SK-N-SH (cell line): ENCODE measurements at regions not wholly inside any gene's neighbourhood (a gene's known extent, or its start where the extent isn't known, plus 50 kb on each side); places are given as distances from the start of the nearest gene placed in this dataset.

Experiments
- CTCF ChIA-PET: fragments of 300-600, 350-600 bp; formaldehyde crosslinking; extraction: SDS; loops from one replicate; lab custom pipeline; 2021; lab: Yijun Ruan, JAX
- POLR2A ChIA-PET: fragments of 350-600 bp; sonication (Branson Sonifier 250); formaldehyde crosslinking; extraction: SDS; loops from one replicate; lab custom pipeline; 2020; ENCODE audit warnings: antibody characterized with exemption, inconsistent platforms; lab: Yijun Ruan, JAX
- DNase-seq: peaks from one replicate; pipeline ENCODE4 v3.0.0; 2012
- H2AFZ ChIP-seq: fragments of 200-600 bp; sonication (generic); 2 replicates; pipeline ENCODE4 v1.8.1; 2016; ENCODE audit warnings: antibody characterized with exemption, mild to moderate bottlenecking, low read depth
- H3F3A ChIP-seq: fragments of 200-600 bp; sonication (generic); replicated peaks from 2 replicates; pipeline ENCODE3; 2016; ENCODE audit warnings: antibody characterized with exemption, mild to moderate bottlenecking; ENCODE audit not compliant: insufficient read depth
- H3K27ac ChIP-seq, 2 experiments: fragments of 200-500 bp in 1 of 2; fragments of 200-600 bp in 1 of 2; sonication (Bioruptor generic) in 1 of 2; sonication (generic), shearing (Covaris generic) in 1 of 2; 2 replicates each; pipeline versions ENCODE4 v1.5.1 to v1.6.1; 2014 to 2016; ENCODE audit warnings: low read depth in 2 of 2, inconsistent platforms in 1 of 2, low read length in 1 of 2, mild to moderate bottlenecking in 1 of 2, mixed read lengths in 1 of 2
- H3K27me3 ChIP-seq: fragments of 200-600 bp; sonication (generic), shearing (Covaris generic); 2 replicates; pipeline ENCODE4 v1.6.1; 2016; ENCODE audit warnings: mixed run types; ENCODE audit not compliant: insufficient read depth
- H3K36me3 ChIP-seq, 2 experiments: fragments of 200-500 bp in 1 of 2; fragments of 200-600 bp in 1 of 2; sonication (Bioruptor generic) in 1 of 2; sonication (generic) in 1 of 2; replicated peaks in 1 of 2; 2 replicates each; pipeline versions ENCODE3 to v1.5.1; 2014 to 2016; ENCODE audit warnings: low read length in 1 of 2, mild to moderate bottlenecking in 1 of 2; ENCODE audit not compliant: insufficient read depth in 2 of 2, control insufficient read depth in 1 of 2
- H3K4me1 ChIP-seq, 2 experiments: fragments of 200-500 bp in 1 of 2; fragments of 200-600 bp in 1 of 2; sonication (Bioruptor generic) in 1 of 2; sonication (generic), shearing (Covaris generic) in 1 of 2; 2 replicates each; pipeline versions ENCODE4 v1.5.1 to v1.6.1; 2014 to 2016; ENCODE audit warnings: low read depth in 1 of 2, low read length in 1 of 2, mixed run types in 1 of 2; ENCODE audit not compliant: insufficient read depth in 2 of 2, control insufficient read depth in 1 of 2
- H3K4me2 ChIP-seq: fragments of 200-600 bp; sonication (generic), shearing (Covaris generic); 2 replicates; pipeline ENCODE4 v1.6.1; 2017; ENCODE audit warnings: mixed run types
- H3K4me3 ChIP-seq, 2 experiments: fragments of 200-500 bp in 1 of 2; fragments of 200-600 bp in 1 of 2; sonication (Bioruptor generic) in 1 of 2; sonication (generic), shearing (Covaris generic) in 1 of 2; 2 replicates each; pipeline versions ENCODE4 v1.5.1 to v1.8.1; 2014 to 2016; ENCODE audit warnings: low read depth in 2 of 2, inconsistent platforms in 1 of 2, low read length in 1 of 2, mild to moderate bottlenecking in 1 of 2, mixed read lengths in 1 of 2, moderate library complexity in 1 of 2
- H3K79me2 ChIP-seq: fragments of 200-600 bp; sonication (generic); 2 replicates; pipeline ENCODE4 v1.8.1; 2017; ENCODE audit warnings: mild to moderate bottlenecking; ENCODE audit not compliant: insufficient read depth
- H3K9ac ChIP-seq: fragments of 200-600 bp; sonication (generic); 2 replicates; pipeline ENCODE4 v1.6.1; 2017; ENCODE audit warnings: mixed run types
- H3K9me2 ChIP-seq: fragments of 200-600 bp; sonication (generic); 2 replicates; pipeline ENCODE4 v1.6.1; 2017; ENCODE audit warnings: mixed run types
- H3K9me3 ChIP-seq: fragments of 200-600 bp; sonication (generic); 2 replicates; pipeline ENCODE4 v1.6.1; 2017; ENCODE audit warnings: mixed run types, mild to moderate bottlenecking, moderate library complexity
- H4K20me1 ChIP-seq: fragments of 200-600 bp; sonication (generic); 2 replicates; pipeline ENCODE4 v1.6.1; 2017; ENCODE audit warnings: mild to moderate bottlenecking, mixed run types; ENCODE audit not compliant: insufficient read depth
- CHD2 ChIP-seq: fragments of 150-350 bp; IDR thresholded peaks from 2 replicates; pipeline ENCODE4 v1.6.1; 2018; ENCODE audit warnings: low read length; ENCODE audit not compliant: partially characterized antibody
- CTCF ChIP-seq: fragments of 200-600 bp; sonication (generic); IDR thresholded peaks from 2 replicates; pipeline ENCODE4 v1.6.1; 2017; ENCODE audit warnings: antibody characterized with exemption, mild to moderate bottlenecking, moderate library complexity
- ELF1 ChIP-seq: IDR thresholded peaks from 2 replicates; pipeline ENCODE4 v1.4.0; 2012
- EP300 ChIP-seq, 2 experiments: IDR thresholded peaks; 2 replicates each; pipeline versions ENCODE4 v1.4.0 to v1.6.1; 2012; ENCODE audit warnings: borderline replicate concordance in 1 of 2, low read depth in 1 of 2, low read length in 1 of 2
- FOSL2 ChIP-seq: IDR thresholded peaks from 2 replicates; pipeline ENCODE4 v1.4.0; 2012; ENCODE audit warnings: low read depth, mild to moderate bottlenecking, moderate library complexity, borderline replicate concordance
- FOXJ3 ChIP-seq: sonication (generic); formaldehyde crosslinking; IDR thresholded peaks from 2 replicates; pipeline ENCODE4 v1.5.1; 2020; ENCODE audit warnings: mild to moderate bottlenecking, missing genetic modification reagents
- GABPA ChIP-seq: IDR thresholded peaks from 2 replicates; pipeline ENCODE4 v1.4.0; 2012; ENCODE audit warnings: low read depth, mild to moderate bottlenecking
- JUND ChIP-seq: IDR thresholded peaks from 2 replicates; pipeline ENCODE4 v1.4.0; 2012
- MEF2A ChIP-seq: IDR thresholded peaks from 2 replicates; pipeline ENCODE4 v1.4.0; 2012; ENCODE audit warnings: low read depth, borderline replicate concordance
- MXI1 ChIP-seq: IDR thresholded peaks from 2 replicates; pipeline ENCODE4 v1.6.1; 2012; ENCODE audit warnings: mild to moderate bottlenecking, low read depth, low read length, improper control_type of control experiment
- NFIC ChIP-seq: IDR thresholded peaks from 2 replicates; pipeline ENCODE4 v1.4.0; 2012; ENCODE audit warnings: borderline replicate concordance
- NRF1 ChIP-seq: IDR thresholded peaks from 2 replicates; pipeline ENCODE4 v1.6.1; 2012; ENCODE audit warnings: low read depth, mild to moderate bottlenecking, low read length
- RCOR1 ChIP-seq: fragments of 150-350 bp; IDR thresholded peaks from 2 replicates; pipeline ENCODE4 v1.6.1; 2017; ENCODE audit warnings: antibody characterized with exemption, low read length
- RFX5 ChIP-seq: IDR thresholded peaks from 2 replicates; pipeline ENCODE4 v1.6.1; 2012; ENCODE audit warnings: mild to moderate bottlenecking, improper control_type of control experiment, low read length
- TAF1 ChIP-seq: IDR thresholded peaks from 2 replicates; pipeline ENCODE4 v1.6.1; 2012; ENCODE audit warnings: low read depth, mild to moderate bottlenecking, low read length, moderate library complexity, borderline replicate concordance
- ZBTB33 ChIP-seq: IDR thresholded peaks from 2 replicates; pipeline ENCODE4 v1.4.0; 2012; ENCODE audit warnings: low read depth, borderline replicate concordance
- WGBS: methylation state at CpG from one replicate; pipeline ENCODE4 v1.1.6; 2017; ENCODE audit warnings: low lambda C conversion rate; 5-methylcytosine and 5-hydroxymethylcytosine counted together
- TF ChIP-seq, protein P1 (sequence below): IDR thresholded peaks from 2 replicates; pipeline ENCODE4 v1.6.1; 2012; ENCODE audit warnings: mild to moderate bottlenecking, low read depth, low read length, moderate library complexity

- Histone ChIP-seq H3K9me3 (no peaks in the 10 kb centered on the region), H3K36me3 (no peaks in the 10 kb centered on the region), H2AFZ (no peak overlapping the region), H3K9ac (no peak overlapping the region), H3K4me2 (no peak overlapping the region), H4K20me1 (no peaks in the 10 kb centered on the region), H3K79me2 (no peaks in the 10 kb centered on the region), H3K4me1 (no peaks in the 10 kb centered on the region; a peak in 1 of 4 replicates), H3F3A (peaks cover 2% of the 10 kb centered on the region), H3K27ac (no peak overlapping the region), H3K9me2 (no peaks in the 10 kb centered on the region), H3K4me3 (no peak overlapping the region), H3K27me3 (no peaks in the 10 kb centered on the region)
- 41% methylated on average over 6 of the region's 6 CpGs for WGBS
- TF ChIP-seq MXI1 = no peak
- TF ChIP-seq ZBTB33 = no peak
- no peak for TF ChIP-seq RFX5
- TF ChIP-seq, protein P1, sequence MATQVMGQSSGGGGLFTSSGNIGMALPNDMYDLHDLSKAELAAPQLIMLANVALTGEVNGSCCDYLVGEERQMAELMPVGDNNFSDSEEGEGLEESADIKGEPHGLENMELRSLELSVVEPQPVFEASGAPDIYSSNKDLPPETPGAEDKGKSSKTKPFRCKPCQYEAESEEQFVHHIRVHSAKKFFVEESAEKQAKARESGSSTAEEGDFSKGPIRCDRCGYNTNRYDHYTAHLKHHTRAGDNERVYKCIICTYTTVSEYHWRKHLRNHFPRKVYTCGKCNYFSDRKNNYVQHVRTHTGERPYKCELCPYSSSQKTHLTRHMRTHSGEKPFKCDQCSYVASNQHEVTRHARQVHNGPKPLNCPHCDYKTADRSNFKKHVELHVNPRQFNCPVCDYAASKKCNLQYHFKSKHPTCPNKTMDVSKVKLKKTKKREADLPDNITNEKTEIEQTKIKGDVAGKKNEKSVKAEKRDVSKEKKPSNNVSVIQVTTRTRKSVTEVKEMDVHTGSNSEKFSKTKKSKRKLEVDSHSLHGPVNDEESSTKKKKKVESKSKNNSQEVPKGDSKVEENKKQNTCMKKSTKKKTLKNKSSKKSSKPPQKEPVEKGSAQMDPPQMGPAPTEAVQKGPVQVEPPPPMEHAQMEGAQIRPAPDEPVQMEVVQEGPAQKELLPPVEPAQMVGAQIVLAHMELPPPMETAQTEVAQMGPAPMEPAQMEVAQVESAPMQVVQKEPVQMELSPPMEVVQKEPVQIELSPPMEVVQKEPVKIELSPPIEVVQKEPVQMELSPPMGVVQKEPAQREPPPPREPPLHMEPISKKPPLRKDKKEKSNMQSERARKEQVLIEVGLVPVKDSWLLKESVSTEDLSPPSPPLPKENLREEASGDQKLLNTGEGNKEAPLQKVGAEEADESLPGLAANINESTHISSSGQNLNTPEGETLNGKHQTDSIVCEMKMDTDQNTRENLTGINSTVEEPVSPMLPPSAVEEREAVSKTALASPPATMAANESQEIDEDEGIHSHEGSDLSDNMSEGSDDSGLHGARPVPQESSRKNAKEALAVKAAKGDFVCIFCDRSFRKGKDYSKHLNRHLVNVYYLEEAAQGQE = no peak
- no peak for TF ChIP-seq EP300 (IDR thresholded peaks at IDR 0.05; ENCODE audit: borderline replicate concordance in 1 of 2, low read depth in 1 of 2, low read length in 1 of 2)
- TF ChIP-seq JUND = no peak
- TF ChIP-seq GABPA = no peak
- TF ChIP-seq ELF1 = no peak
- TF ChIP-seq MEF2A = no peak
- TF ChIP-seq FOXJ3 (CRISPR knock-in tag) = no peak
- no peak for TF ChIP-seq TAF1
- ChIA-PET POLR2A (no interaction called here), CTCF (no interaction called here)
- no peak for DNase-seq
These were observed 107.3 kb upstream of the CLEC14A start for GRCh38 chr14:38363217-38363616.

GRCh38 chr14:38357557-38357956 is 101.7 kb upstream of the CLEC14A start:
- peak overlapping the region; percentile 16 to 59; a peak in 3 of 4 replicates for H3K27ac ChIP-seq
- WGBS = 0% methylated on average over 1 of the region's 1 CpG
- CTCF ChIA-PET = no interaction called here
- TF ChIP-seq NRF1 (no peak), FOSL2 (peak; percentile 55; the same call in 1 of the 2 replicates), CHD2 (no peak), NFIC (peak; percentile 39; the same call in 1 of the 2 replicates), JUND (peak; percentile 55; the same call in 1 of the 2 replicates), TAF1 (no peak), RCOR1 (no peak), CTCF (no peak)
- TF ChIP-seq, protein P1 = no peak

More at GRCh38 chr14:38357557-38357956, 101.7 kb upstream of the CLEC14A start:
- peak overlapping the region; percentile 44; the same call in 1 of the 2 replicates for H3K4me2 ChIP-seq
- H3K27me3 ChIP-seq = no peaks in the 10 kb centered on the region
- H3K36me3 ChIP-seq = no peaks in the 10 kb centered on the region
- H3K9ac ChIP-seq = no peak overlapping the region
- no peaks in the 10 kb centered on the region for H3K79me2 ChIP-seq
- H3K4me1 ChIP-seq = peaks cover 0 to 4% of the 10 kb centered on the region in 2 experiments; a peak in 1 of 4 replicates
- DNase-seq = no peak
- no peaks in the 10 kb centered on the region for H4K20me1 ChIP-seq
- no peak overlapping the region for H3K4me3 ChIP-seq
- peaks cover 11% of the 10 kb centered on the region for H3F3A ChIP-seq
- no peaks in the 10 kb centered on the region for H3K9me3 ChIP-seq
- H2AFZ ChIP-seq = no peak overlapping the region
- POLR2A ChIA-PET = no interaction called here
- H3K9me2 ChIP-seq = no peaks in the 10 kb centered on the region
